KBM-7 (cell line): ENCODE measurements at regions not wholly inside any gene's neighbourhood (a gene's known extent, or its start where the extent isn't known, plus 50 kb on each side); places are given as distances from the start of the nearest gene placed in this dataset.
"Not testable (repeated sequence)": the region's sequence is repeated elsewhere in the genome, so short reads cannot be mapped to it uniquely, and the experiment has no call there.

Experiments
- DNase-seq: peaks from one replicate; pipeline ENCODE4 v3.0.0-alpha.2; 2015
- in situ Hi-C: fragments of 300-500 bp; cut with MboI; formaldehyde crosslinking; loops from 2 replicates; pipeline ENCODE4 v1.14.3; 2020; ENCODE audit warnings: low sequenced_read_pairs, low pct_unique_long_range_greater_than_20kb, mixed read lengths

DNA sequence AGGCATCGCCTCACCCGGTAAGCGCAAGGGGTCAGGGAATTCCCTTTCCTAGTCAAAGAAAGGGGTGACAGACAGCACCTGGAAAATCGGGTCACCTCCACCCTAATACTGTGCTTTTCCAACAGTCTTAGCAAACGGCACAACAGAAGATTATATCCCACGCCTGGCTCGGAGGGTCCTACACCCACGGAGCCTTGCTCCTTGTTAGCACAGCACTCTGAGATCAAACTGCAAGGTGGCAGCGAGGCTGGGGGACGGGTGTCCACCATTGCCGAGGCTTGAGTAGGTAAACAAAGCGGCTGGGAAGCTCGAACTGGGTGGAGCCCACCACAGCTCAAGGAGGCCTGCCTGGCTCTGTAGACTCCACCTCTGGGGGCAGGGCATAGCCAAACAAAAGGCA, 315.6 kb downstream of the LTN1 start:
- in situ Hi-C loops, DNase-seq: not testable (repeated sequence)

DNA sequence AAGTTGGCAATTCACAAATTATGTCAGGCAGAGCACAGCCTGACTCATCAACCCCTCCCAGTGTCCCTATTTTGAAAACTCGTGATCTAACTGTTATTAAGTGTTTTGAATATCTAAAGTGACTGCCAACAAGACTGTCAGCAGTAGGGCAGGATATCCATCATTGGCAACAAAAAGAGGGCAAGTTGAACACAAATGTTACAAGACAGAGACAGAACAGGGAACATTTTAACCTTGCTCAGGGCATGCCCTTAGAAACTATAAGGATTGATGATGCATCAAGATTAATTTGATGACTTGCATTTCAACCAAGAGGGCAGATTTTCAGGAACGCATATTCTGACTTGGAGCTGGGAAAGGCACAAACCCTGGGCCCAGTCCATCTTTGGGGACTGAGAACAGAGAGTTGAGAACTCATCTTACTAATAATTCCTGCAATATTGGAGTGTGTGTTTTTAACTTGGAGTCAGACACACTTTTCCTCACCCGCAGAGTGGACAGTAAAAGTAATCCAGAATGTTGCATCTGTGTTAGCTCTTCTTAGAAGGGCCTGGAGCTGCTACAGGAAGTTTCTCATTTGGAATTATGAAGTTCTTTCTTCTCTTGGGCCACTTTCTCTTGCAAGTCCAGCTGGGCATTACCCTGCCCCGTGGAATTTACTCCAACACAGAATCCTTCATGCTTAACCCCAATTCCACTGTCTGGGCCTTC, 317.2 kb downstream of the LTN1 start:
- no peak for DNase-seq
- in situ Hi-C loops, result no loop called here

DNA sequence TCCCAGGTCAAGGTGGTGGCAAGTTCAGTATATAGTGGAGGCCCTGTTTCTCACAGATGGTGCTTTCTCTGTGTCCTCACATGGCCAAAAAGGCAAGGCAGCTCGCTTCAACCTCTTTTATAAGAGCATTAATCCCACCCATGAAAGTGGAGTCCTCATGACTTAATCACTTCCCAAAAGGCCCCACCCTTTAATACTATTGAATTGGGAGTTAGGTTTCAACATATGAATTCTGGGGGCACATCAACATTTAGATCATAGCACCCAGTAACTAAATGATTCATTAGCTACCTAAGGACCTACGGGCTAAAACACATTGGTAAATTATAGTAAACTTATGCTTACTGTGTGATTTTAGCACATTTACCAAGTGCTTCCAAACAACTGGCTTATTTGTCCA, 317.9 kb downstream of the LTN1 start:
- no peak for DNase-seq
- in situ Hi-C loops, result no loop called here

DNA sequence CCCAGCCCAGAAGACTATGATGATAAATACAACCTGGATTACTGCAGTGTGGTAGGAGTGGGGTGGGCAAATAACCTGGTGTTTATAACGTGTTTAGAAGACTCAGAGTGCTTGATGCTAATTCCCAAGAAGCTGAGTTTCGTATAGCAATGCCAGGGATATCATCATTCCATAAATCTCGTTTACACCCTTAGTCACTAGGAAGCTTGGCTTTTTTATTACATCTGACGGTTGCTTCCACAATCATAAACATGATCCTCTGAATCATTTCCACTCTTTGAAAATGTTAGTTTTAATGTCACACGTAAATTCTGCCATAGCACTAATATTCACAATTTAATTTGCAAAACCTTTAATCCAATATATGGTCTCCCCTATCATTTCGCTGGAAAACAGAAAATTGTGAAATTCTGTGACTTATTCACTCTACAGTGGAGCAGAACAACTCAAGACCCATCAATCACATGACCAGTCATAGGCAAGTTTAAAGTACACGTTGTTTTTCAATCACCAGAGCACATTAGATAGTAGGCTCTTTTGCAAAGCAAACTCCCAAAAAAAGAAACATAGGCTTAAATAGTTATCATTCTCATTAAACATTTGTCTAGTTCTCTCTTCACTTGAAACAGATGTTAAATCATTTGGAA, 321.0 kb downstream of the LTN1 start:
- in situ Hi-C loops, result no loop called here

DNA sequence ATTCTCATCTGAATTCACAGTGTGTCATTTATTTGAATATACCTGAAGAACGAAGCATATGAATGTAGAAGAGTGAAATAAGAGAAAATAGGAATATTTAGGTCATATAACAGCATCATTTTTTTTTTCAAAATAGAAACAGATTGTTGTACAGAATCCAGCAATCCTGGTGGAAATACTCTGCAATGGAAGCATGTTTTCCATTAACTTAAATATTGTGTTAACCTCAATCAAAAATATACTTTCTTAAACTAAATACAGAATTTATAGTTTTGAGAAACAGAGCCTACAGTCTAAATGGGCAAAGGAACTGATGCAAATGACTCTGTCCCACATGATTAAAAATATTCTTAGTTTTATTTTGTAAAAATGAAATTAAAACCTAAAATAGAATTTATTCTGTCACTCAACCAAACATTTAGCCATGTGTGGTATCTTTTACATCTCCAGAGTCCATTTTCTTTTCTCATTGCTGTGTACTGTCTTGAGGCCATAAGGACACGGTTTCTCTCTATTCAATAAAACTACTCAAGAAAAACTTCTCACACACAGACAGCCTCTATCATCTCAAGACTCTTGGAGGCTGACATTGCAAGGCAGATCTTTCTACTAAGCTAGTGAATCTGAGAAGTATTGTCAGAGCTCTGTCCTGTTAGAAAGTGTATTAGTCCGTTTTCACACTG, 322.6 kb downstream of the LTN1 start:
- no peak for DNase-seq
- in situ Hi-C loops, result no loop called here

More for the DNA sequence above, 321.0 kb downstream of the LTN1 start:
- DNase-seq, result no peak

DNA sequence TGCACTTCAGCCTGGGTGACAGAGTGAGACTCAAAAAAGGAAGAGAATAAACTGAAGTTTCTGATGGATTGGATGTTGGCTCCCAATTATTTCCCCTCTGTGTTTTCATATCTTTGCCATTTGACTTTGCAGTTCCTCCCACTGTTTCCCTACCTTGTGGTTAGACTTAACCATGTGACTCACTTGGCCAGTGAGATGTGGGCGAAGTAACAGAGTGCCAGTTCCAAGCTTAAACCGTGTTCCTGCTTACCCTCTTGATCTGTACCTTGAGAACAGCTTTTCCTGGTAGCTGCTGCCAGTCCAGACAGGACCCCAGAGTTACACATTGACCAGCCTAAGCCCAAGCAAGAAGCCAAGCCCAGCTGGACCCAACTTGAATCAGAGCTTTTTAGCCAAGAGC, 323.4 kb downstream of the LTN1 start:
- DNase-seq, result peak; percentile 7
- in situ Hi-C loops, result no loop called here

DNA sequence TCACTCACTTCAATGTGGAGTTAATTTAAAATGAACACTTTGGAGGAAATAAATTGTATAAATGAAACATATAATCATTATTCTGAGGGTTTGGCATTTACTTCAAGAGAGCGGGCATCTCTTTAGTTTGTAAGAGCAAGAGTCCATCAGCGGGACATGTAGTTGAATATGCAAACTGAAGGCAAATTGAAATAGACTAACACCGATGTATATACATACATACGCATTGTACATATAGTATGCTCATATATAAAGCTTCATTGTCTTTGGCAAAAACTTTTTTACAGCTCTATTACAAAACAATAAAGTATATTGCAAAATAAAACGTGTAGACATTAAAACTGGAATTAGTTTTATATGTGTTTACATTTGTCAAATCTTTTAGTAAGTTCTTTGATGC, 328.9 kb downstream of the LTN1 start:
- in situ Hi-C loops, result no loop called here
- no peak for DNase-seq

DNA sequence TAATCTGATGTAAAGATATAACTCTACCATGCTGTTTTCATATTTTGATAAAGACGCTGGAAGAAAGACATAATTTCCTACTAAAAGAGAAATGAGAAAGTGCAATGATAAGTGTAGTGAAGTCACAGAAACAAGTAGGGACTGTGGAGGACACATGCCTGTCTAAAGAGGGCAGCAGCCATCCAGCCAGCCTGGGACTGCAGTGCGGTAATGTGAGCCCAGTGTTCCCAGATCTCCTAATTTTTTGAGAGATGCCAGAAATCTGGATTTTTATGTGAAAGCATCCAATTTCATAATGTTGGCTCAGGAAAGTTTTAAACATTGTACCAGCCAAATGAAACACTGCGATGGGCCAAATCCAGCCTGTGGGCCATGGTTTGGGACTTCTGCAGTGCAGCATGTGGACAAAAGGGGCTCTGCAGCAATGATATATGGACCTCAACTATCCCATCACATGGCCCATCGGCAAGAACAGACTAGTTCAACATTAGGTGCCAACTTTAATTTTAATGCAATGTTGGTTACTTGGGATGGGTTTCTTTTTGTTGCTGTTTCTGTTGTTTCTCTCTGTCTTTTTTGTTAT, 329.5 kb downstream of the LTN1 start:
- in situ Hi-C loops, result no loop called here
- DNase-seq, result no peak

DNA sequence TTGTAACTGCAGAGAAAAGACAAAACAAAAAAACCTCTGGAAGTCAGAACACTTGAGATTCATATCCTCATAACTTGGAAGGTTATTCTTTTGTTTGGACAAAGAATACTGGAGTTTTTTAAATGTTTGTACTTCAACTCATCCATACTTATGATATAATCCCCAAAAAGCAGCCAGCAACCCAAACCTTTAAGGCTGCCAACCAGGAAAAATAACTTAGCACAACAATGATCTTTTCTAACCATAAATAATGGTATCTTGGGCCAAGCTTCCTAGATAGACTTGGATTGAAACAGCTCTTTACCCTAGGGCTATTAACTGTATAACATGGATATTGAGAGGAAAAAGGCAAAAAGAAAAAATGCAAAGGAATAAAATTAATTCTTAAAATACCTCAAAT, 335.1 kb downstream of the LTN1 start:
- no peak for DNase-seq
- in situ Hi-C loops, result no loop called here

DNA sequence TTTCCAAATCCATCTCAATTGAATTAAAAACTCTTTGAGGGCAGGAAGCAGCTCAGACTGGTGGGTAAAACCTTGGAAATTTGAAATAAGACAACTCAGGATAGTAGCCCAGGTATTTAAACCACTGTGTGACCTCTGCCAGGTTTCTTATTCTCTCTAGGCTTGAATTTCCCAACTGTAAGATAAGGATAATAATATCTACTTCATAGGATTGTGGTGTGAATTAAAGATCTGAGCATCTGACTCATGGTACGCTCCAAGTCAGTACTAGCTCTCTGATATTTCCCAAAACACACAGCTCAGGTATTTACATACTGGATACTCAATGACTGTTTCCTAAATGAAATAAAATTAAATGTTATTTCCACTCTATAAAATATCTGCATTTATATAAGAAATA, 337.2 kb downstream of the LTN1 start:
- no peak for DNase-seq
- in situ Hi-C loops, result no loop called here

DNA sequence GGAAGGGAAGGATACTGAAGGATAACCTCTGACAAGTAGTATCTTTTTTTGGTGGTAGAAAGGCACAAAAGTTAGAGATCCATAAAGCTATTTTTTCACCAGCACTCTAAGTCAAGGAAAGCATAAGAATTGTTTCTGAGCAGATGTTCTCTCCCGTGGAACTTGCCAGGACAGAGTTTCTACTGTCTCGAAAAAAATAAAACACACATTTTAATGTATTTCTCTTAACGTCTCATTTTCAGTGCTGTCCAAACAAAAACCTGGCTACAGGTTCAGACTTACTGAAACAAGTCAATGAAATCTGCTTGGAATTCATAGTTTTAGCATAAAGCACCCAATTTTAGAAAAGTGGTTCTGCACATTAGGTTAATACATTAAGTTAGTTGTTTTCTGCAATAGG, 338.3 kb downstream of the LTN1 start:
- in situ Hi-C loops, result no loop called here
- no peak for DNase-seq

DNA sequence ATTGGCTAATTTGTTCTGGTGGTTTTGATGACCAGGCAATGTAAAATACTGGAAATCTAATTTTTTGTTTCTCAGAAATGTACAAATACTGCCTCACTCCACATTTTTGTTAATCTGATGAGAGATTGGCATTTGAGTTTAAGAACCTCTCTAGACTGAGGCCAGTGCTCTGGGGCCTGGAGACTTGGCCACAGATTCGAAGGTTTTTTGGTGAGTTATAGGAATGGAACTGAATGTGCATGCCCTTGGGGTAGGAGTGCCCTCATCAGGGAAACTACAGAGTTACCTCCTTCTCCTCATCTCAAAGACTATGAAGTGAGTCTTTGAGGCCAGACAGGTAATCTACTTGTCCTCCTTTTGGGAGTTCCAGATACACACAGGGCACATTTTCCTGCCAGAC, 347.9 kb downstream of the LTN1 start:
- DNase-seq, result no peak

DNA sequence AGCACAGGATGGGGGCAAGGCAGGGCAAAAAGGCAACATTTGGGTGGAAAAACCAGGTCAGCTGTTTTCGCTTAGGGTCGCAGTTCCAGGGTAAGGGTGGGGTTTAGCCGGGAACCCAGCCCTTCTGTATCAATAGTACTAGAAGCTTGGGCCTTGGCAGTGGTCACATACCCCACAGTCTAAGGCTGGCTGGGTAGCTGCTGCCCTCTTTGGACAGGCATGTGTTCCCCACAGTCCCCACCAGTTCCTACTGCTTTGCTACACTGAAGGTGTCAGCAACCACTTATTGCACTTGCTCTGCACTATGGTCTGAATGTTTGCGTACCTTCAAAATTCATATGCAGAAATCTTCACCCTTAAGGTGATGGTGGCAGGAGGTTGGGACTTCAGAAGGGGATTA, 349.8 kb downstream of the LTN1 start:
- no peak for DNase-seq
- in situ Hi-C loops, result no loop called here

More for the DNA sequence above, 347.9 kb downstream of the LTN1 start:
- in situ Hi-C loops, result no loop called here

DNA sequence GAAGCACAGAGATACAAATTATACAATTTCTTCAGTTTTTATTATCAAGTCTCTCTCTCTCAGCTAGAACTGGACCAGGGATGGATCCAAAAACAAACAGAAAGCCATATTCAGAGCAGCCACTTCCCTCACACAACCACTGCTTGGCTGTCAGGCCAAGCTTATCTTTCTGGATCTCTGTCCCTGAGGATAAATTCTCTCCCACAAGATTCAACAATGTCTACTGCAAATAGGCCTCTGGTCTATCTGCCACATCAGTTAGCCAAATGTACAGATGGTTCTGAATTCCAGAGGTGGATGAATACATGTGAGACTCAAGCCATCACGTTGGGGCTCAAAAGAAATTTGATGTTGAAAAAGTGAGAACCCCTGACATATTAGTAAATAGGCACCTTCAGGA, 350.9 kb downstream of the LTN1 start:
- no peak for DNase-seq

DNA sequence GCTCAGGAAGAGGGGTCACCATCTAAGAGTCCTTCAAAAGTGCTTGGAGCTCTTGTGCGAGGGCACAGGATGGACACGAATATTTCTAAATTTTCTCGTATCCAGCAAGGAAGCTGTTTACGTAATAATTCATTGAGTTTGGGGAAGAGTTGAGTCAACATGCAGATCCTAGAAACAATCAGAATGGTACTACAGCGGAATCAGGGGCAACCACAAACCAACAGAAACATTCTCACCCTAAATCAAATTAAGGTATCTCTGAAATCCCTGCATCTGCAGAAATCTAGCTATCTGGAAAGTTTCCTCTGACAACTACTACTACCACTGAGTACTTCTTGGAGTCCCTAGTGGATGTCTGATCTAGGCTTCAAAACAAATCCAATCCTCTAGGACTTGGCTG, 352.4 kb downstream of the LTN1 start:
- in situ Hi-C loops, result no loop called here
- DNase-seq, result no peak

More for the DNA sequence above, 350.9 kb downstream of the LTN1 start:
- in situ Hi-C loops, result no loop called here

DNA sequence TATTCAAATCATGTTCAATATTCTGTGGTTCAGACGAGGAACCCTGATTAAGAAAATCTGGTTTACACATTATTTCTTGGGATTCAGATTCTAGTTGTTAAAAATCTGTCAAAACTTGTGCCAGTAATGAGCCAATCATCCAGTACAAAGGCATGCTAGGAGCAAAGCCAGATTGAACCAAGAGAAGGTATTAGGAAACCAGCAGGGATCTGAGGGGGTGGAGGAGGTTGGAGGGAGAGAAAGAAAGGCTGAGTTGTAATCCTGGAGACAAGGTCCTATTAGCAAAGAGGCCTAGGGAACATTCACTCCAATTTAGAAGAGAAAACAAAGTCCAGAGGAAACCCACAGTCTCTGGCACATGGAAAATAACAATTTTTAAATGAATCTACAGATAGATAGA, 352.9 kb downstream of the LTN1 start:
- in situ Hi-C loops, result no loop called here
- DNase-seq, result no peak

DNA sequence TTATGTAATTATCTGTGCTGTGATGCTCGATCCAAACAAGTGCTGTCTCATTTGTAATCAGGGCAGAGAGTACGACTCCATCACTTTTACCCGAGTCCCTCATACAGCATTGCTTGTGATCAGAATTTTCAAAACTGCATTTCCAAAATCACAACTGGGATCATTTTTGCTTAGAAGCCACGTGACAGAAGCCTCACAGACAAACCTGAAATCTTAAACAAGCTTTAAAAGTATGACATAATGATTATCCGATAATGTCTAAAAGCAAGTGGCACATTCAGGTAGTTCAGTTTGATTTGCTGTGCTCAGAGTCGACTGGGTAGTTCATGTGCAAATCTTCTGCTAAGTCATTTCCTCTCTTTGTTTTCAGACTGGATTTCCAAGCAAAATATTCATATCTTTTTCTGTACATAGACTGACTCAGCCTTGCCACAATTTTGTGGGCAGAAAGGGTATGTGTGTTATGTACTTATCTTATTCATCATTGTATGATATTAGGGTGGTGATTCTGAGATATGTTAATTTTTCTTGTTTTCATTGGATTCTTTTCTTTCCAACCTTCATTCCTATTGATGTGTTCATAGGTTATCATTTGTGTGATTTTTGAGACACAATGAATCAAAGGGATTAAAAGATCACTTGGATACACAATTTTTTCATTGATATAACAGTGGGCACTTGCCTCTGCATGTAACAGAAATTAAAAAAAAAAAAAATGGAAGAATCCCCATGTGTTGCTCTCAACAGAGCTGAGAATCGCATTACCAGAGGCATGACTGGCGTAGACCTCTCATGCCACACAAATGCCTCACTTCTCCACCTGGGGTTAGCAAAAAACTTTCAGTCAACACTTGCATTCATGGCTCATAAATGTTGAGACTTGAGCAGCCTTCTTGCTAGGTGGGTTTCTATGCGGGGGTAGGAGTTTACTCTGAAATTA, 355.7 kb downstream of the LTN1 start:
- peak; percentile 0 for DNase-seq
- in situ Hi-C loops, result no loop called here

DNA sequence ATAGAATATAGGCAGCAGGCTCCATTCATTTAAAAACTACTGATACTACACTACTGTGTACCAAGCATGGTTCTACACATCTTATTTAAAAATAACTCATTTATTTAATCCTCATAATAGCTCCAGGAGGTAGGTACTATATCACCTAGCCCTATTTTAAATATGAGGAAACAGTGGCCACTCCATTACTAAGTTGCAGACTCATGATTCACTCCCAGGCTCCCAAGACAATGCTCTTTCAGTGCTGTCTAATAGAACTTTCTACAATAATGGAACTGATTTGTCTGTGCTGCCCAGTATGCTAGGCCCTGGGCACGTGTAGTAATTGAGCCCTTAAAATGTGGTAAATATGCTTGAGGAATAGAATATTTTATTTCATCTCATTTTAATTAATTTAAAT, 357.1 kb downstream of the LTN1 start:
- DNase-seq, result no peak
- in situ Hi-C loops, result no loop called here

DNA sequence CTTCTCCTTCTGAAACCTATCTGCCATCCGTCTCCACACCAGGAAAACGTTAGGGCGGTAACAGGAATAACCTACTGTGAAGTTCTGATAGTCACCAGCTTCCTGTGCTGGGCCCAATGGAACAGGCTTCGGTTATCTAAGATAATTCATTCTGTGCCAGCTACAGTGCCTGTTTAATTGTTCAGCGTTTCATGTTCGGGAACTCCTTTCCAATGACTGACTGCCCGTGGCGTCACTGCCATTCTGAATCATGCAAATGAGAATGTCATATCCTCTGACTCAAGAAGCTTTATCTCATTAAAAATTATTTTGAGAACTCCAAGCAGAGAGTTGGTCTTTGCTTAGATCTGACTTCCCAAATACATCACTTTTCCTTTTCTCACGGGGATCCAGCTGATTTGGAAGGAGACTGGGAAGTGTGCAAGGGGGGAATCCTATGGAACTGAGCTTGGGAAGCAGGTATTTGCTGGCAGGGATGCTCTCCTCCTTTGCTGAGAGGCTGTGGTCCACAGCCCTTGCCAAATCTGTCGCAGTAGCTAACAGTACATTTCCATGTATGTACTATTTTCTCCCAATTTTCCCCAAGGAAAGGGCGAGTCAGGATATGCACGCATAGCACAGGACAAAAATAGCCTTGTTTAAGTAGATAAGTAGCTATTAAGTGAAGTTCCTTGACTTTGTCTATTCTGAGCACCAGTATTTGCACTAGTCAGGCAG, 358.7 kb downstream of the LTN1 start:
- in situ Hi-C loops, result no loop called here
- no peak for DNase-seq
